PC-3 (cell line): ENCODE measurements at regions not wholly inside any gene's neighbourhood (a gene's known extent, or its start where the extent isn't known, plus 50 kb on each side); places are given as distances from the start of the nearest gene placed in this dataset.

Experiments used
- EZH2 ChIP-seq: fragments of 300-600 bp; sonication (generic); IDR thresholded peaks from one replicate; pipeline ENCODE4 v1.6.1; 2017; ENCODE audit warnings: antibody characterized with exemption, mild to moderate bottlenecking, low read length; ENCODE audit not compliant: unreplicated experiment
- TF ChIP-seq, protein P1 (sequence below): fragments of 300-600 bp; sonication (generic); conservative IDR thresholded peaks from 2 replicates; pipeline ENCODE4 v1.5.1; 2017; ENCODE audit warnings: antibody characterized with exemption, low read depth, mild to moderate bottlenecking, low read length

- TF ChIP-seq, protein P1, sequence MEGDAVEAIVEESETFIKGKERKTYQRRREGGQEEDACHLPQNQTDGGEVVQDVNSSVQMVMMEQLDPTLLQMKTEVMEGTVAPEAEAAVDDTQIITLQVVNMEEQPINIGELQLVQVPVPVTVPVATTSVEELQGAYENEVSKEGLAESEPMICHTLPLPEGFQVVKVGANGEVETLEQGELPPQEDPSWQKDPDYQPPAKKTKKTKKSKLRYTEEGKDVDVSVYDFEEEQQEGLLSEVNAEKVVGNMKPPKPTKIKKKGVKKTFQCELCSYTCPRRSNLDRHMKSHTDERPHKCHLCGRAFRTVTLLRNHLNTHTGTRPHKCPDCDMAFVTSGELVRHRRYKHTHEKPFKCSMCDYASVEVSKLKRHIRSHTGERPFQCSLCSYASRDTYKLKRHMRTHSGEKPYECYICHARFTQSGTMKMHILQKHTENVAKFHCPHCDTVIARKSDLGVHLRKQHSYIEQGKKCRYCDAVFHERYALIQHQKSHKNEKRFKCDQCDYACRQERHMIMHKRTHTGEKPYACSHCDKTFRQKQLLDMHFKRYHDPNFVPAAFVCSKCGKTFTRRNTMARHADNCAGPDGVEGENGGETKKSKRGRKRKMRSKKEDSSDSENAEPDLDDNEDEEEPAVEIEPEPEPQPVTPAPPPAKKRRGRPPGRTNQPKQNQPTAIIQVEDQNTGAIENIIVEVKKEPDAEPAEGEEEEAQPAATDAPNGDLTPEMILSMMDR = no peak
- no peak for TF ChIP-seq EZH2
Observed at GRCh38 chr18:29174891-29175290, 998.0 kb upstream of the CDH2 start.
